Omental fat pad (tissue), 3 donors: ENCODE measurements at regions not wholly inside any gene's neighbourhood (a gene's known extent, or its start where the extent isn't known, plus 50 kb on each side); places are given as distances from the start of the nearest gene placed in this dataset.
"Not testable (repeated sequence)": the region's sequence is repeated elsewhere in the genome, so short reads cannot be mapped to it uniquely, and the experiment has no call there.

ENCODE experiments used
- ATAC-seq: fragments of 150-250 bp; one replicate; pipeline ENCODE4 v1.9.1; 2016; ENCODE audit warnings: mild to moderate bottlenecking, moderate library complexity; ENCODE audit not compliant: low FRiP score
- DNase-seq: peaks from one replicate; pipeline ENCODE4 v3.0.0-alpha.2; 2019; ENCODE audit warnings: low spot score
- TF ChIP-seq, protein P1 (sequence below), 3 donors: fragments of 450-650 bp; IDR thresholded peaks; one replicate each; pipeline ENCODE4 v1.5.1; 2016 to 2017; ENCODE audit warnings: antibody characterized with exemption in 3 of 3, mild to moderate bottlenecking in 3 of 3, moderate library complexity in 2 of 3

DNA sequence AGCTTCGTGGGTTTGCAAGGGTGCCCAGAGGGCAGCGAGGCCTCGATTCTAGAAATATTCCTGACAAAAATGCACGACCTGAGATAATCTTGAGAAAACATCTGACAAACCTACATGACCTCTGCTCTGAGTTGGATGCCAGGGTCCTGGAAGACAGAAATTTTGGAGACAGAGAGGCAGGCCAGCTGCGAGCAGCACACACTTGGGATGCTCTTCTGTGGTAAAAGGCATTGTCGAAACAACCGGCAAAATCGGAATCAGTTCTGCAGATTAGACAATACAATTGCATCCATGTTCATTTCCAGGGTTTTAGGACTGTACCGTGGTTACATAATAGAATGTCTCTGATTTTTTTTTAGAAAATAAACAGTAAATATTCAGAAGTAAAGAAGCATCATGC is 74.2 kb downstream of the GADD45G start:
- no peak for ATAC-seq
- TF ChIP-seq, protein P1, sequence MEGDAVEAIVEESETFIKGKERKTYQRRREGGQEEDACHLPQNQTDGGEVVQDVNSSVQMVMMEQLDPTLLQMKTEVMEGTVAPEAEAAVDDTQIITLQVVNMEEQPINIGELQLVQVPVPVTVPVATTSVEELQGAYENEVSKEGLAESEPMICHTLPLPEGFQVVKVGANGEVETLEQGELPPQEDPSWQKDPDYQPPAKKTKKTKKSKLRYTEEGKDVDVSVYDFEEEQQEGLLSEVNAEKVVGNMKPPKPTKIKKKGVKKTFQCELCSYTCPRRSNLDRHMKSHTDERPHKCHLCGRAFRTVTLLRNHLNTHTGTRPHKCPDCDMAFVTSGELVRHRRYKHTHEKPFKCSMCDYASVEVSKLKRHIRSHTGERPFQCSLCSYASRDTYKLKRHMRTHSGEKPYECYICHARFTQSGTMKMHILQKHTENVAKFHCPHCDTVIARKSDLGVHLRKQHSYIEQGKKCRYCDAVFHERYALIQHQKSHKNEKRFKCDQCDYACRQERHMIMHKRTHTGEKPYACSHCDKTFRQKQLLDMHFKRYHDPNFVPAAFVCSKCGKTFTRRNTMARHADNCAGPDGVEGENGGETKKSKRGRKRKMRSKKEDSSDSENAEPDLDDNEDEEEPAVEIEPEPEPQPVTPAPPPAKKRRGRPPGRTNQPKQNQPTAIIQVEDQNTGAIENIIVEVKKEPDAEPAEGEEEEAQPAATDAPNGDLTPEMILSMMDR (IDR thresholded peaks at IDR 0.05) = no peak
- DNase-seq = no peak

DNA sequence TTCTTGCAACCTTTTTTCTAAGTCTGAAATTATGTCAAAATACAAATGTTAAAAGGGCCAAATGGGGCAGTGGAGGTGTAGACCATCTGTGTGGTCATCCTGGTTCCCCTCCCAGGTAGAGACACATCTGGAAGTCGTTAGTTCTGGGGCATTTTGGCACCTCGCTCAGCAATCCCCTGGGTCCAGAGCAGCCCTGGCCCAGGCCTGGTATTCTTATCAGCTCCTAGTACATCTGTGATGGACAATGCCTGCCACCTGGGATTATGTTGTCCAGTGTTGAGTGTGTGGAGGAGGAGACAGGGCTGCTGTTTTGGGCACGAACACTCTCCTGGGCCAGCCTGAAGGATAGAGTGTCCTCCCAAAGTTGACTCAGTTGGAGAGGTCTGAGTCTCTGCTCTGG is 74.8 kb downstream of the GADD45G start:
- TF ChIP-seq, protein P1 (IDR thresholded peaks at IDR 0.05) = no peak
- DNase-seq (no peak), ATAC-seq (no peak)

DNA sequence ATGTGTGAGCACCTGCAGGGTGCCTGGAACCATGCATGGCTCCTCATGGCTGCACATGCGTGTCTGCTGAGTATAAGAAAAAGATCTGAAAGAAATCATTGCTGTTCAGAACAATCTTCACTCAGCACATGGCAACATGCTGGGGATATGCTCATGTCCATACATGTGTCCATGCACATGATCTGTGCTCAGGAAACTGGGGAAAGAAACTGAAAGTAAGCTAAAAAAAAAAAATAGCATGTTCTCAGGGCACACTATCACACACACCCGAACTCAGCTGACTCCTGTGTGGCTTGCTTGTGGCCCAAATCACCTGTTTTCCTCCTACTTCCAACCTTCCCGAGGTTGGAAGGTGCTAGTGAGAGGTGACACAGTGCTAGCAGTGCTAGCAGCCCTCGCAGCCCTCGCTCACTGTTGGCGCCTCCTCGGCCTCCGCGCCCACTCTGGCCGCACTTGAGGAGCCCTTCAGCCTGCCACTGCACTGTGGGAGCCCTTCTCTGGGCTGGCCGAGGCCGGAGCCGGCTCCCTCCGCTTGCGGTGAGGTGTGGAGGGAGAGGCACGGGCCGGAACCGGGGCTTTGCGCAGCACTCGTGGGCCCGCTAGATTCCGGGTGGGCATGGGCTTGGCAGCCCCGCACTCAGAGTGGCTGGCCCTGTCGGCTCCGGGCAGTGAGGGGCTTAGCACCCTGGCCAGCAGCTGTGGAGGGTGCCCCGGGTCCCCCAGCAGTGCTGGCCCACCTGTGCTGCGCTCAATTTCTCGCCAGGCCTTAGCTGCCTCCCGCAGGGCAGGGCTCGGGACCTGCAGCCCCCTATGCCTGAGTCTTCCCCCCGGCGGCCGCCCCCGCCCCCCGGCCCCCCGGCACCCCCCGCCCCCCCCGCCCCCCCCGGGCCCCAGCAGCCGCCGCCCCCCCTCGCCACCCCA is 76.0 kb downstream of the GADD45G start:
- no peak for ATAC-seq
- DNase-seq = no peak
- TF ChIP-seq, protein P1 (IDR thresholded peaks at IDR 0.05) = no peak

DNA sequence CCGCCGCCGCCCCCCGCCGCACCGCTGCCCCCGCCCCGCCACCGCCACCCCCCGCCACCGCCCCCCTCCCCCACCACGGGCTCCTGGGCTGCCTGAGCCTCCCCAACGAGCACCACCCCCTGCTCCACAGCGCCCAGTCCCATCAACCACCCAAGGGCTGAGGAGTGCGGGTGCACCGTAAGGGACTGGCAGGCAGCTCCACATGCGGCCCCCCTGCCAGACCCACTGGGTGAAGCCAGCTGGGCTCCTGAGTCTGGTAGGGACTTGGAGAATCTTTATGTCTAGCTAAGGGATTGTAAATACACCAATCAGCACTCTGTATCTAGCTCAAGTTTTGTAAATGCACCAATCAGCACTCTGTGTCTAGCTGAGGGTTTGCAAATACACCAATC is 76.7 kb downstream of the GADD45G start:
- DNase-seq = not testable (repeated sequence)

DNA sequence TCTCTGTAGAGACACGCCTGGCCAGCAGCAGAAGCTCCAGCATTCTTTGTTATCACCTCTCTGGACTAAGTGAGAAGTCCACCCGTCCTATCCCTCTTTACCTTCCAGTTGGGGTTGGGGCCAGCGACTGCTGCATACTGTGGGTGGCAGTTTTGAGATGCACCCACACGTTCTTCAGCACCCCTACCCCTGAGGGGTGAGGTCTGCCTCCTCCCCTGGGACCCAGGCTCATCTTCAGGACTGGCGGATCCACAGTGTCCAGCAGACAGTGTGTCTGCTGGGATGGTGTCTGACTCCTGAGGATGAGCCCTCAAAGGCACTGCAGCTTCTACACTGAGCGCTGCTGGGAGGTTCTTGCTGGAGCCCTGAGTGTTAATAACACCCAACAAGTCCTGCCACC is 78.8 kb downstream of the GADD45G start:
- DNase-seq = no peak
- no peak for ATAC-seq
- TF ChIP-seq, protein P1 (IDR thresholded peaks at IDR 0.05) = no peak

More for the DNA sequence above, 76.7 kb downstream of the GADD45G start:
- ATAC-seq = not testable (repeated sequence)

DNA sequence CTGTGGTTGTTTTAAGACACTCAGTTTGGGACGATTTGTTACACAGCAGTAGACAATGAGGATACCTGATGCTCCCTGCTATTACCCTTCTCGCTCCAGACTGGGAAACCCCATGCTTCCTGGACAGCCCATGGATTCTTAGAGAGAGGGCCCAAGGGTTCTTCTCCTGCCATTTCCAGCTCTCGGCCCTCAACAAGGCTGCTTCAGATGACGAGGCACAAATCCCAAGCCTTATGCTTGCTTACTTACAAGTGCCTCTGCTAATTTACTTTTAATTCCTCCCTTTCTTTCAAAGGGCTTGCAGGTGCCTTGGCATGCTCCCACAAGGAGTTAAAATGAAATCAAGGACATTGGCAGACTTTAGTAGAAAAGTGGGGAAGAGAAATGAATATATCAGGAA is 79.4 kb downstream of the GADD45G start:
- ATAC-seq = no peak
- TF ChIP-seq, protein P1 (IDR thresholded peaks at IDR 0.05) = no peak
- no peak for DNase-seq

DNA sequence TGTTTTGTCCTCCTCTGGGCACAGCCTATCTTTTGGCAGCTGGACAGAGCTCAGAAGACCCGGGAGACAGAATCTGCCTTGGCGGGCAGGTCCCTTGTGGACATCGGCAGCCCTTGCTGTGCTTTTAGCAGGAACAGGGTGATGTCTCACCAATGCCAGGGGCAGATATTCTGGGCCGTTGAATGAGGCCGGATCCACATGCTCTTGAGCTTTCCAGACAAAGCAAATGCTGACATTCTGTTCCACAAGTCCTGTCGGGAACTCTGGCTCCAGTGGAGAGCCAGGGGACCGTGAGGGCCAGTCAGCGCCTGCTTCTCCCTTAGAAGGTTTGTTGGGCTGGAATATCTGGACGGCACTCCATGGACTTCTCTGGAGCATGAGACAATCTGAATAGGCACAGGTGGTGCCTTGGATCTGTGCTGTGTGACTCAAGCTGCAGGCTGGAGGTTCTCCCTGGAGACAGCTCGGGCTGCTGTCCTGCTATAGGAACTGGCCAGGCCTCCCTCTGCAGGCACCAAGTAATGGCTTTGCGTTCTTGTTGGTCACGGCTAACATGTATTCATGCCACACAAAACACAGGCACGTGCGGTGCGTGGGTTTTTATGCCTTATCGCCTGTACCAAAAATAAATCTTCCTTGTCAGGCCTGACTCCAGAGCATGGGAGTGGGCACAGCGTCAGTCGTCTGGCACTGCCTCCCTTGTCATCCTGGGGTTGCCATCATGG is 80.3 kb downstream of the GADD45G start:
- ATAC-seq (no peak), DNase-seq (no peak)
- TF ChIP-seq, protein P1 (IDR thresholded peaks at IDR 0.05) = no peak
